Hepatocyte (in vitro differentiated cells): ENCODE measurements at regions not wholly inside any gene's neighbourhood (a gene's known extent, or its start where the extent isn't known, plus 50 kb on each side); places are given as distances from the start of the nearest gene placed in this dataset.

Experiments used
- CTCF ChIP-seq: fragments of 200-600 bp; sonication (generic); IDR thresholded peaks from 2 replicates; pipeline ENCODE4 v1.5.1; 2016; ENCODE audit warnings: antibody characterized with exemption, mild to moderate bottlenecking; ENCODE audit not compliant: poor library complexity
- EZH2 ChIP-seq: fragments of 200-600 bp; sonication (generic); IDR thresholded peaks from 2 replicates; pipeline ENCODE4 v1.6.1; 2016; ENCODE audit warnings: antibody characterized with exemption, mild to moderate bottlenecking, borderline replicate concordance

DNA sequence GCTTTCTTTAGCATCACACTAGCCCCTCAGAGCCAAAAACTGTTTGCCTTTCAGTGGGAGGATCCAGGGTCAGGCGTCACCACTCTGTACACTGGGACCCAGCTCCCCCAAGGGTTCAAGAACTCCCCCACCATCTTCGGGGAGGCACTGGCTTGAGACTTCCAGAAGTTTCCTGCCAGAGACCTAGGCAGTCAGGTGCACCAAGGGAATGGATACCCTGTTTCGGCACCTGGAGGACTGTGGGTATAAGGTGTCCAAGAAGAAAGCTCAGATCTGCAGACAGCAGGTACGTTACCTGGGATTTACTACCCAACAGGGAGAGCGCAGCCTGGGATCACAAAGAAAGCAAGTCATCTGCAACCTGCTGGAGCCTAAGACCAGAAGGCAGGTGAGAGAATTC lies 603.0 kb downstream of the UQCRFS1 start:
- TF ChIP-seq EZH2 (no peak), CTCF (no peak)
